SK-N-MC (cell line): ENCODE measurements at regions not wholly inside any gene's neighbourhood (a gene's known extent, or its start where the extent isn't known, plus 50 kb on each side); places are given as distances from the start of the nearest gene placed in this dataset.

Experiments used
- EZH2 ChIP-seq: fragments of 200-600 bp; sonication (generic); IDR thresholded peaks from one replicate; pipeline ENCODE4 v1.6.1; 2017; ENCODE audit warnings: antibody characterized with exemption
- POLR2AphosphoS5 ChIP-seq: IDR thresholded peaks from 2 replicates; pipeline ENCODE4 v1.6.1; 2012; ENCODE audit warnings: mild to moderate bottlenecking, low read depth, low read length, borderline replicate concordance

DNA sequence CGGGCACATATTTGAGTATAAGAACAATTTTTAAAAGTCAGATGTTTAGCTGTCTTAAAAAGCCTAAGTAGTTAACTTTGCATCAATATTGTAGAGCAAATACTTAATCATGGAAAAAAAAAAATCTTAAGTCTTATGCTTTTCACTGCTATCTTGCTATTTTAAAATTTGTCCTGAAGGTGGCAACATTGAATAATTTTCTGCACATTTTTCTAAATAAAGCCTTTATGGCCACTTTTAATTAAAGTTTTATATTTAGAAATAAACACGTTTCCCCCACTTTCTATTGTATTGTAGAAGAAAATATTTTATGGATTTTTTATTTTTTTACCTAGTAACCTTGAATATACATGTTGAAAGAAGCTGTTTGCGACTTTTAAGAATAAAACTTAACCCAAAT lies 198.8 kb downstream of the AMY1C start:
- TF ChIP-seq EZH2 (no peak), POLR2AphosphoS5 (no peak)
